ENCODE measurements at regions not wholly inside any gene's neighbourhood (a gene's known extent, or its start where the extent isn't known, plus 50 kb on each side); places are given as distances from the start of the nearest gene placed in this dataset.

GRCh38 chr2:164069540-164069939, 333.7 kb upstream of the FIGN start:
- TF ChIP-seq YY1 (tag by site-specific recombination; IDR thresholded peaks at IDR 0.05) (no peak), ZEB2 (tag by site-specific recombination; IDR thresholded peaks at IDR 0.05) (no peak), SP2 (tag by site-specific recombination; IDR thresholded peaks at IDR 0.05) (no peak), ATF2 (tag by site-specific recombination; IDR thresholded peaks at IDR 0.05; ENCODE audit: low read depth) (no peak), ZNF677 (tag by site-specific recombination; IDR thresholded peaks at IDR 0.05) (no peak)
- TF ChIP-seq, protein P1, sequence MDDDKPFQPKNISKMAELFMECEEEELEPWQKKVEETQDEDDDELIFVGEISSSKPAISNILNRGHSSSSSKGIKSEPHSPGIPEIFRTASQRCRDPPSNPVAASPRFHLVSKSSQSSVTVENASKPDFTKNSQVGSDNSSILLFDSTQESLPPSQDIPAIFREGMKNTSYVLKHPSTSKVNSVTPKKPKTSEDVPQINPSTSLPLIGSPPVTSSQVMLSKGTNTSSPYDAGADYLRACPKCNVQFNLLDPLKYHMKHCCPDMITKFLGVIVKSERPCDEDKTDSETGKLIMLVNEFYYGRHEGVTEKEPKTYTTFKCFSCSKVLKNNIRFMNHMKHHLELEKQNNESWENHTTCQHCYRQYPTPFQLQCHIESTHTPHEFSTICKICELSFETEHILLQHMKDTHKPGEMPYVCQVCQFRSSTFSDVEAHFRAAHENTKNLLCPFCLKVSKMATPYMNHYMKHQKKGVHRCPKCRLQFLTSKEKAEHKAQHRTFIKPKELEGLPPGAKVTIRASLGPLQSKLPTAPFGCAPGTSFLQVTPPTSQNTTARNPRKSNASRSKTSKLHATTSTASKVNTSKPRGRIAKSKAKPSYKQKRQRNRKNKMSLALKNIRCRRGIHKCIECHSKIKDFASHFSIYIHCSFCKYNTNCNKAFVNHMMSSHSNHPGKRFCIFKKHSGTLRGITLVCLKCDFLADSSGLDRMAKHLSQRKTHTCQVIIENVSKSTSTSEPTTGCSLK (tag by site-specific recombination; IDR thresholded peaks at IDR 0.05): no peak
- TF ChIP-seq, protein P2, sequence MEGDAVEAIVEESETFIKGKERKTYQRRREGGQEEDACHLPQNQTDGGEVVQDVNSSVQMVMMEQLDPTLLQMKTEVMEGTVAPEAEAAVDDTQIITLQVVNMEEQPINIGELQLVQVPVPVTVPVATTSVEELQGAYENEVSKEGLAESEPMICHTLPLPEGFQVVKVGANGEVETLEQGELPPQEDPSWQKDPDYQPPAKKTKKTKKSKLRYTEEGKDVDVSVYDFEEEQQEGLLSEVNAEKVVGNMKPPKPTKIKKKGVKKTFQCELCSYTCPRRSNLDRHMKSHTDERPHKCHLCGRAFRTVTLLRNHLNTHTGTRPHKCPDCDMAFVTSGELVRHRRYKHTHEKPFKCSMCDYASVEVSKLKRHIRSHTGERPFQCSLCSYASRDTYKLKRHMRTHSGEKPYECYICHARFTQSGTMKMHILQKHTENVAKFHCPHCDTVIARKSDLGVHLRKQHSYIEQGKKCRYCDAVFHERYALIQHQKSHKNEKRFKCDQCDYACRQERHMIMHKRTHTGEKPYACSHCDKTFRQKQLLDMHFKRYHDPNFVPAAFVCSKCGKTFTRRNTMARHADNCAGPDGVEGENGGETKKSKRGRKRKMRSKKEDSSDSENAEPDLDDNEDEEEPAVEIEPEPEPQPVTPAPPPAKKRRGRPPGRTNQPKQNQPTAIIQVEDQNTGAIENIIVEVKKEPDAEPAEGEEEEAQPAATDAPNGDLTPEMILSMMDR (tag by site-specific recombination; IDR thresholded peaks at IDR 0.05): no peak

Measured in HEK293 (cell line).